ENCODE measurements at regions not wholly inside any gene's neighbourhood (a gene's known extent, or its start where the extent isn't known, plus 50 kb on each side); places are given as distances from the start of the nearest gene placed in this dataset.

GRCh38 chr4:116092961-116093360 is 979.5 kb upstream of the NDST4 start:
- TF ChIP-seq CTCF (IDR thresholded peaks at IDR 0.05; ENCODE audit: insufficient read depth, missing control alignments): no peak
- no peak for FAIRE-seq

GRCh38 chr4:116088771-116089170 is 975.4 kb upstream of the NDST4 start:
- no peak for TF ChIP-seq CTCF (IDR thresholded peaks at IDR 0.05; ENCODE audit: insufficient read depth, missing control alignments)
- FAIRE-seq (no peak), DNase-seq (ENCODE audit: insufficient read length, low spot score) (no peak)

More at GRCh38 chr4:116092961-116093360, 979.5 kb upstream of the NDST4 start:
- no peak for DNase-seq (ENCODE audit: insufficient read length, low spot score)

- TF ChIP-seq CTCF (IDR thresholded peaks at IDR 0.05; ENCODE audit: insufficient read depth, missing control alignments): no peak
- DNase-seq (ENCODE audit: insufficient read length, low spot score) (no peak), FAIRE-seq (no peak)
Measured at GRCh38 chr4:116082808-116083366, 969.5 kb upstream of the NDST4 start.

- TF ChIP-seq CTCF (IDR thresholded peaks at IDR 0.05; ENCODE audit: insufficient read depth, missing control alignments): no peak
- no peak for DNase-seq (ENCODE audit: insufficient read length, low spot score)
- no peak for FAIRE-seq
Measured at GRCh38 chr4:116073051-116073450, 959.6 kb upstream of the NDST4 start.

GRCh38 chr4:116070283-116070682 is 956.9 kb upstream of the NDST4 start:
- DNase-seq (ENCODE audit: insufficient read length, low spot score): no peak
- peak; percentile 16 for FAIRE-seq

GRCh38 chr4:116066711-116067245 is 953.4 kb upstream of the NDST4 start:
- DNase-seq (ENCODE audit: insufficient read length, low spot score) (no peak), FAIRE-seq (no peak)

More at GRCh38 chr4:116070283-116070682, 956.9 kb upstream of the NDST4 start:
- TF ChIP-seq CTCF (IDR thresholded peaks at IDR 0.05; ENCODE audit: insufficient read depth, missing control alignments): no peak

More at GRCh38 chr4:116066711-116067245, 953.4 kb upstream of the NDST4 start:
- TF ChIP-seq CTCF (IDR thresholded peaks at IDR 0.05; ENCODE audit: insufficient read depth, missing control alignments): no peak
